SK-N-SH (cell line): ENCODE measurements at regions not wholly inside any gene's neighbourhood (a gene's known extent, or its start where the extent isn't known, plus 50 kb on each side); places are given as distances from the start of the nearest gene placed in this dataset.

Experiments used
- CTCF ChIA-PET: fragments of 300-600, 350-600 bp; formaldehyde crosslinking; extraction: SDS; loops from one replicate; lab custom pipeline; 2021; lab: Yijun Ruan, JAX
- POLR2A ChIA-PET: fragments of 350-600 bp; sonication (Branson Sonifier 250); formaldehyde crosslinking; extraction: SDS; loops from one replicate; lab custom pipeline; 2020; ENCODE audit warnings: antibody characterized with exemption, inconsistent platforms; lab: Yijun Ruan, JAX
- DNase-seq: peaks from one replicate; pipeline ENCODE4 v3.0.0; 2012
- H2AFZ ChIP-seq: fragments of 200-600 bp; sonication (generic); 2 replicates; pipeline ENCODE4 v1.8.1; 2016; ENCODE audit warnings: antibody characterized with exemption, mild to moderate bottlenecking, low read depth
- H3F3A ChIP-seq: fragments of 200-600 bp; sonication (generic); replicated peaks from 2 replicates; pipeline ENCODE3; 2016; ENCODE audit warnings: antibody characterized with exemption, mild to moderate bottlenecking; ENCODE audit not compliant: insufficient read depth
- H3K27ac ChIP-seq, 2 experiments: fragments of 200-500 bp in 1 of 2; fragments of 200-600 bp in 1 of 2; sonication (Bioruptor generic) in 1 of 2; sonication (generic), shearing (Covaris generic) in 1 of 2; 2 replicates each; pipeline versions ENCODE4 v1.5.1 to v1.6.1; 2014 to 2016; ENCODE audit warnings: low read depth in 2 of 2, inconsistent platforms in 1 of 2, low read length in 1 of 2, mild to moderate bottlenecking in 1 of 2, mixed read lengths in 1 of 2
- H3K27me3 ChIP-seq: fragments of 200-600 bp; sonication (generic), shearing (Covaris generic); 2 replicates; pipeline ENCODE4 v1.6.1; 2016; ENCODE audit warnings: mixed run types; ENCODE audit not compliant: insufficient read depth
- H3K36me3 ChIP-seq, 2 experiments: fragments of 200-500 bp in 1 of 2; fragments of 200-600 bp in 1 of 2; sonication (Bioruptor generic) in 1 of 2; sonication (generic) in 1 of 2; replicated peaks in 1 of 2; 2 replicates each; pipeline versions ENCODE3 to v1.5.1; 2014 to 2016; ENCODE audit warnings: low read length in 1 of 2, mild to moderate bottlenecking in 1 of 2; ENCODE audit not compliant: insufficient read depth in 2 of 2, control insufficient read depth in 1 of 2
- H3K4me1 ChIP-seq, 2 experiments: fragments of 200-500 bp in 1 of 2; fragments of 200-600 bp in 1 of 2; sonication (Bioruptor generic) in 1 of 2; sonication (generic), shearing (Covaris generic) in 1 of 2; 2 replicates each; pipeline versions ENCODE4 v1.5.1 to v1.6.1; 2014 to 2016; ENCODE audit warnings: low read depth in 1 of 2, low read length in 1 of 2, mixed run types in 1 of 2; ENCODE audit not compliant: insufficient read depth in 2 of 2, control insufficient read depth in 1 of 2
- H3K4me2 ChIP-seq: fragments of 200-600 bp; sonication (generic), shearing (Covaris generic); 2 replicates; pipeline ENCODE4 v1.6.1; 2017; ENCODE audit warnings: mixed run types
- H3K4me3 ChIP-seq, 2 experiments: fragments of 200-500 bp in 1 of 2; fragments of 200-600 bp in 1 of 2; sonication (Bioruptor generic) in 1 of 2; sonication (generic), shearing (Covaris generic) in 1 of 2; 2 replicates each; pipeline versions ENCODE4 v1.5.1 to v1.8.1; 2014 to 2016; ENCODE audit warnings: low read depth in 2 of 2, inconsistent platforms in 1 of 2, low read length in 1 of 2, mild to moderate bottlenecking in 1 of 2, mixed read lengths in 1 of 2, moderate library complexity in 1 of 2
- H3K79me2 ChIP-seq: fragments of 200-600 bp; sonication (generic); 2 replicates; pipeline ENCODE4 v1.8.1; 2017; ENCODE audit warnings: mild to moderate bottlenecking; ENCODE audit not compliant: insufficient read depth
- H3K9ac ChIP-seq: fragments of 200-600 bp; sonication (generic); 2 replicates; pipeline ENCODE4 v1.6.1; 2017; ENCODE audit warnings: mixed run types
- H3K9me2 ChIP-seq: fragments of 200-600 bp; sonication (generic); 2 replicates; pipeline ENCODE4 v1.6.1; 2017; ENCODE audit warnings: mixed run types
- H3K9me3 ChIP-seq: fragments of 200-600 bp; sonication (generic); 2 replicates; pipeline ENCODE4 v1.6.1; 2017; ENCODE audit warnings: mixed run types, mild to moderate bottlenecking, moderate library complexity
- H4K20me1 ChIP-seq: fragments of 200-600 bp; sonication (generic); 2 replicates; pipeline ENCODE4 v1.6.1; 2017; ENCODE audit warnings: mild to moderate bottlenecking, mixed run types; ENCODE audit not compliant: insufficient read depth
- CHD2 ChIP-seq: fragments of 150-350 bp; IDR thresholded peaks from 2 replicates; pipeline ENCODE4 v1.6.1; 2018; ENCODE audit warnings: low read length; ENCODE audit not compliant: partially characterized antibody
- ELF1 ChIP-seq: IDR thresholded peaks from 2 replicates; pipeline ENCODE4 v1.4.0; 2012
- FOSL2 ChIP-seq: IDR thresholded peaks from 2 replicates; pipeline ENCODE4 v1.4.0; 2012; ENCODE audit warnings: low read depth, mild to moderate bottlenecking, moderate library complexity, borderline replicate concordance
- FOXM1 ChIP-seq: IDR thresholded peaks from 2 replicates; pipeline ENCODE4 v1.4.0; 2012; ENCODE audit warnings: low read depth, mild to moderate bottlenecking
- IRF3 ChIP-seq: fragments of 150-350 bp; IDR thresholded peaks from 2 replicates; pipeline ENCODE4 v1.6.1; 2016; ENCODE audit warnings: mild to moderate bottlenecking, low read depth, low read length
- JUND ChIP-seq: IDR thresholded peaks from 2 replicates; pipeline ENCODE4 v1.4.0; 2012
- MEF2A ChIP-seq: IDR thresholded peaks from 2 replicates; pipeline ENCODE4 v1.4.0; 2012; ENCODE audit warnings: low read depth, borderline replicate concordance
- MXI1 ChIP-seq: IDR thresholded peaks from 2 replicates; pipeline ENCODE4 v1.6.1; 2012; ENCODE audit warnings: mild to moderate bottlenecking, low read depth, low read length, improper control_type of control experiment
- POLR2AphosphoS5 ChIP-seq: IDR thresholded peaks from 2 replicates; pipeline ENCODE4 v1.6.1; 2012; ENCODE audit warnings: low read depth, low read length
- RAD21 ChIP-seq: IDR thresholded peaks from 2 replicates; pipeline ENCODE4 v1.6.1; 2012; ENCODE audit warnings: mild to moderate bottlenecking, low read length
- REST ChIP-seq: IDR thresholded peaks from 2 replicates; pipeline ENCODE4 v1.6.1; 2012; ENCODE audit warnings: mild to moderate bottlenecking, low read depth, low read length, moderate library complexity
- RXRA ChIP-seq: IDR thresholded peaks from 2 replicates; pipeline ENCODE4 v1.4.0; 2012; ENCODE audit warnings: low read depth, mild to moderate bottlenecking, borderline replicate concordance
- TAF1 ChIP-seq: IDR thresholded peaks from 2 replicates; pipeline ENCODE4 v1.6.1; 2012; ENCODE audit warnings: low read depth, mild to moderate bottlenecking, low read length, moderate library complexity, borderline replicate concordance
- WGBS: methylation state at CpG from one replicate; pipeline ENCODE4 v1.1.6; 2017; ENCODE audit warnings: low lambda C conversion rate; 5-methylcytosine and 5-hydroxymethylcytosine counted together

- no peak for TF ChIP-seq REST
- TF ChIP-seq TAF1 = no peak
- no peak for TF ChIP-seq FOSL2
Measured at GRCh38 chr2:8033546-8034096, 648.2 kb upstream of the ID2 start (continued).

GRCh38 chr2:8036366-8036765, 645.5 kb upstream of the ID2 start:
- Histone ChIP-seq H3F3A (no peaks in the 10 kb centered on the region), H3K27me3 (no peaks in the 10 kb centered on the region), H3K4me2 (no peak overlapping the region), H3K9me2 (no peaks in the 10 kb centered on the region), H3K79me2 (no peaks in the 10 kb centered on the region), H3K4me1 (no peaks in the 10 kb centered on the region), H3K36me3 (no peaks in the 10 kb centered on the region), H4K20me1 (no peaks in the 10 kb centered on the region), H2AFZ (no peak overlapping the region), H3K4me3 (no peak overlapping the region), H3K9me3 (no peaks in the 10 kb centered on the region), H3K27ac (no peak overlapping the region), H3K9ac (no peak overlapping the region)
- no peak for DNase-seq
- POLR2A ChIA-PET = no interaction called here
- 59% methylated on average over 2 of the region's 2 CpGs for WGBS
- TF ChIP-seq RAD21 = no peak
- TF ChIP-seq MXI1 = no peak
- TF ChIP-seq POLR2AphosphoS5 = no peak
- TF ChIP-seq JUND = no peak
- no peak for TF ChIP-seq CHD2
- no peak for TF ChIP-seq TAF1
- no peak for TF ChIP-seq MEF2A
- TF ChIP-seq ELF1 = no peak
- no peak for TF ChIP-seq REST
- TF ChIP-seq IRF3 = no peak
- TF ChIP-seq FOSL2 = no peak
- TF ChIP-seq FOXM1 = no peak
- TF ChIP-seq RXRA = no peak
- CTCF ChIA-PET = no interaction called here
